GM12864 (cell line): ENCODE measurements at regions not wholly inside any gene's neighbourhood (a gene's known extent, or its start where the extent isn't known, plus 50 kb on each side); places are given as distances from the start of the nearest gene placed in this dataset.

ENCODE experiments used
- DNase-seq: peaks from one replicate; pipeline ENCODE4 v3.0.0-alpha.2; 2011; ENCODE audit warnings: low read depth
- H3K4me3 ChIP-seq: 2 replicates; pipeline ENCODE4 v1.5.1; 2011; ENCODE audit warnings: mild to moderate bottlenecking, low read depth, low read length, control low read depth
- TF ChIP-seq, protein P1 (sequence below): IDR thresholded peaks from 2 replicates; pipeline ENCODE4 v1.5.1; 2011; ENCODE audit warnings: low read depth, mild to moderate bottlenecking, moderate library complexity, low read length, control low read depth, inconsistent platforms; ENCODE audit errors: missing control alignments

DNA sequence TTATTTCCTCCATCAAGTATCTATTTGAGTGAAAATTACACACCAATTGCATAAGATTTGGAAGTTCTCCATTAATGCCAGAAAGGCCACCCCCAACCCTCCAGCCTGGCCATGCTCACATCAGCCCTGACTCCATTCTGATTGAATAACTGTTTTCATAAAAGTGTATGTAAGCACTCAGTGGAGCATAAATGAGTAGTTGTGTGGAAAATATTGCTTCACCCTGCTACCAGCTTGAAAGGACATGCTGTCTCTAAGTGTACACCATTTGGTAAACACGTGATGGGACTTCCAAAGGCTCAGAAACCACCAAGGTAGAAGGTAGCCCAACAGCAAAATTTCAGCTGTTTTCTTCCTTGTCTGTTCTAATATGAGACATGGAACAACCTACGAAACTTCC is 393.8 kb downstream of the ZNF385D start:
- no peak overlapping the region for H3K4me3 ChIP-seq
- TF ChIP-seq, protein P1, sequence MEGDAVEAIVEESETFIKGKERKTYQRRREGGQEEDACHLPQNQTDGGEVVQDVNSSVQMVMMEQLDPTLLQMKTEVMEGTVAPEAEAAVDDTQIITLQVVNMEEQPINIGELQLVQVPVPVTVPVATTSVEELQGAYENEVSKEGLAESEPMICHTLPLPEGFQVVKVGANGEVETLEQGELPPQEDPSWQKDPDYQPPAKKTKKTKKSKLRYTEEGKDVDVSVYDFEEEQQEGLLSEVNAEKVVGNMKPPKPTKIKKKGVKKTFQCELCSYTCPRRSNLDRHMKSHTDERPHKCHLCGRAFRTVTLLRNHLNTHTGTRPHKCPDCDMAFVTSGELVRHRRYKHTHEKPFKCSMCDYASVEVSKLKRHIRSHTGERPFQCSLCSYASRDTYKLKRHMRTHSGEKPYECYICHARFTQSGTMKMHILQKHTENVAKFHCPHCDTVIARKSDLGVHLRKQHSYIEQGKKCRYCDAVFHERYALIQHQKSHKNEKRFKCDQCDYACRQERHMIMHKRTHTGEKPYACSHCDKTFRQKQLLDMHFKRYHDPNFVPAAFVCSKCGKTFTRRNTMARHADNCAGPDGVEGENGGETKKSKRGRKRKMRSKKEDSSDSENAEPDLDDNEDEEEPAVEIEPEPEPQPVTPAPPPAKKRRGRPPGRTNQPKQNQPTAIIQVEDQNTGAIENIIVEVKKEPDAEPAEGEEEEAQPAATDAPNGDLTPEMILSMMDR: no peak
- DNase-seq: no peak

DNA sequence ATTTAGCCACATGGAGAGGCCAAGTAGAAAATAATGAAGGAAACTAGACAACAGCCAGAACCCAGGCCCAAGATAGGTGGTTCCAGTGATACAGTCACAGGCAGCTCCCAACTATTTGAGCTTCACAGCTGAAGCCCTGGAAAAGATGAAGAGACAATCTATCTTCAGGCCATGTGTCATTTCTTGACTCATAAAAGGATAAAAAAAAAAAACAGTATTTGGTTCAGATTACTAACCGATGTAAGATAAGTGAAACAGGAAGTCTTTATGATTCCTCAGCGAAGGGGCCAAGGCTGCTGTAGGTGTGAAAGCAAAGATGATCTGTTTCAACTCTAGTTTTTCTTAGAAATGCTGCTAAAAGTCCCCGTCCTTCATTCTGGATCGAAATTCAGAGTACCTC is 394.6 kb downstream of the ZNF385D start:
- DNase-seq: no peak
- TF ChIP-seq, protein P1: no peak
- H3K4me3 ChIP-seq: no peak overlapping the region

DNA sequence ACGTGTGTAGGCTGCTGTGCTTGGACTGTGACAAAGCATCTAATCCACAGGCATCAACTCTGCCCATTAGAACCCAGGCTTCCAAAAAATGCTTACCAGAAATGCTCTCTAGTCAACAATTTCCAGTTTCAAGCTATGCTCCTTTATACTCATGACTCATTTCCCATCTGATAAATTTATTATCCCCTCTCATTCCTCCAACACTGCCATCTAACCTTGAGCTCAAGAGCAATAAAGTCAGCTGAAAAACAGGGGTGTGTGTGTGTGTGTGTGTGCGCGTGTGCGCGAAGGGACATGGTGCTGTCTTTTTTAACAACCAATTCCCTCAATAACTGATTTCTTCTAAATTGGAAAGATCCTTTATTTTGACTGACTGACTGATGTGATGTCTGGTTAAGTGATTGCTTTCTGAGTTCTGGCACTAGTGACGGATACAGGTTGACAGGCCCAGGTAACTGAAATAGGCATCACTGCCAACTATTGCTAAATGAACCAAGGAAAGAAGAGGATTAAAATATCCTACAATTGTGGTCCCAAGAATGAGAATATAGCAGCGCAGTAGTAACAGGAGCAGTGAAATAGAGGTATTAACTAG is 405.5 kb downstream of the ZNF385D start:
- TF ChIP-seq, protein P1: no peak
- H3K4me3 ChIP-seq: no peak overlapping the region
- no peak for DNase-seq

DNA sequence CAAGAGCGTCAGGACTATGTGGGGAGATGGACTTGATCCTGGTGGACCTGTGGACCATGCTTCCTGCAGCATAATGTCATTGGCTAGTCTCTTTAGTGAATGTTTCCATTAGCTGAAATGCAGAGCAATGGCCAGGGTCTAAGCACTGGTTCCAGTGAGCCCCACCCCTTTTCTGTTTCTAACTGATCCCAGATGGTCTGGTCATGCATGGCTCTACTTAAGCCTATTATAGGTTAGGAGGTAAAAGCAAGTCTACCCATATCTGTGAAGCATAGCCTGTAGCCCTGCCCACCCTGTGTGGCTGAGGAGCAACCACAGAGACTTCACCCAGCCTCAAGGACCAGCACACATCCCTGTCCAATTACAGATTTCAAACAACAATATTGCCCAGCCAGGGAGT is 419.2 kb downstream of the ZNF385D start:
- TF ChIP-seq, protein P1: no peak
- DNase-seq: no peak
- no peak overlapping the region for H3K4me3 ChIP-seq

DNA sequence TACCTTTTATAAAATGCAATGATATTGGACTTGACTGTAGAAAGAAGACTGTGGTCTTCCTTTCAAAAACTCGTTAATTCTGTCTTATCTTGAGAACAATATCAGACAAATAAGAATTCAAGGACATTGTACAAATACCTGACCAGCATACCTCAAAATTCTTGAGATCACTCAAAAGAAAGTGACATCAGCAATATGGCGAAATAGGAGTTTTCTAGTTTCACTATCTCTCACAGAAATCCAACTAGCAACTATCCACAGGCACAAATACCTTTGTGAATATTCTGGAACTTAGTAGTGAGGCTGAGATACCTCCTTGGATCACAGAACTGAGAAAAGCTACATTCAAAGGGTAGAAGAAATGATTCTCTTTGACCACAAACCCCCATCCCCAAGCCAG is 419.7 kb downstream of the ZNF385D start:
- H3K4me3 ChIP-seq: no peak overlapping the region
- TF ChIP-seq, protein P1: no peak
- DNase-seq: no peak

DNA sequence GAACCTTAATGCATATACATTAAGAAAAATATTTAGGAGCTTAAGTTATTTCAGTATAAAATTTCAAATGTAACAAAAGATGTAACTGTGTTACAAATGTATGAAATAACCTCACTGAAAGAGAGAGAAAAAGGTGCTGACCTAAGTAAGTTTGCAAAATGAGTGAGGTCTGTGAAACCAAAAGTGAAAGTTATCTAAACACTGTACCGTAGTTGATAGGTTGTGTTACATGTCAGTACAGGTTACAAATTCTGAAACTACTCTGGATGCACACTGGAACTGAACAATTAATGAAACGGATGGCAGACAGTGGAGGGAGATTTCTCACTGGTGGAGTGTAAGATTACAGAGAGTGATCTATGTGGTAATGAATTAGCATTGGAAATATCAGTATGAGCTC is 420.7 kb downstream of the ZNF385D start:
- H3K4me3 ChIP-seq: no peak overlapping the region
- TF ChIP-seq, protein P1: no peak
- no peak for DNase-seq

DNA sequence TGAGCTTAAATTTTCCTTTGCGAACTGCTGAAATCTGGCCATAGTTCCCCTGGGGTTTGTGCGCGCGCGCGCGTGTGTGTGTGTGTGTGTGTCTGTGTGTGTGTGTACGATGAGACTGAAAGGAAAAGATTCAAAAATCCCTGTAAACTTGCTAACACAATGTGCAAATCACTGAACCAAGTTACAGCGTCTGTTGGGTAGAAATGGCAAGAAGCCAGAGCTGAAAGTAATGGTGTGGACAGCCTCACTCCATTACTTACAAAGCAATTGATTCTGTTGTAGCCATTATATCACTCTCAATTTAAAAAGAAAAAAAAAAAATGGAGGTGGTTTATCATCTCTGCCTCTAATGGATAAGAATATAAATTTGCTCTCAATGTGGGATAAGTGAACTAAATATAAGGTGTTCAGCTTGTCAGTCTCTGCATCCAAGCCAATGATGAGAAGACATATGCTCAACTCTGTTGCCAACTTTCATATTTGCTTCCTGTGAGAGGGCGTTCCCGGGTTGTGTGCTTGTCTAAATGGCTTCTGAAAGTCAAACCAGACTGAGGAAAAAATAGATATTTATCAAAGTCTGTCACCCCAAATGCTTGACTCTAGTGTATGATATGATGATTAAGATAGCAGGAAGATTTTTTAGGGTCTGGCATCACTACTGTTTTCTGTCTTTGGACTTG is 422.2 kb downstream of the ZNF385D start:
- no peak overlapping the region for H3K4me3 ChIP-seq
- TF ChIP-seq, protein P1: no peak
- no peak for DNase-seq
